MCF 10A (cell line): ENCODE measurements at regions not wholly inside any gene's neighbourhood (a gene's known extent, or its start where the extent isn't known, plus 50 kb on each side); places are given as distances from the start of the nearest gene placed in this dataset.
A peak's percentile ranks its signal among the peaks of the same experiment; 100 is the strongest.

Experiments
- BruUV-seq: library from RNA; stranded (reverse); fragments of 400-500 nt; replicated peaks from 2 replicates; lab custom pipeline; 2021; lab: Mats Ljungman, UMichigan
- CTCF ChIA-PET: fragments of 300-600 bp; sonication (Branson Sonifier 250); formaldehyde crosslinking; extraction: SDS; loops from one replicate; lab custom pipeline; 2021; ENCODE audit warnings: antibody characterized with exemption, inconsistent platforms; lab: Yijun Ruan, JAX
- POLR2A ChIA-PET: fragments of 300-600, 350-650 bp; sonication (Branson Sonifier 250); formaldehyde crosslinking; extraction: SDS; loops from one replicate; lab custom pipeline; 2020; ENCODE audit warnings: antibody characterized with exemption, inconsistent platforms; lab: Yijun Ruan, JAX
- DNase-seq: peaks from one replicate; pipeline ENCODE4 v3.0.0-alpha.2; 2018; ENCODE audit not compliant: unreplicated experiment
- H3K27ac Mint-ChIP-seq: one replicate; pipeline ENCODE4 v1.8.0; 2022; ENCODE audit warnings: mild to moderate bottlenecking, low read depth, mixed read lengths; ENCODE audit not compliant: unreplicated experiment
- H3K27me3 Mint-ChIP-seq: one replicate; pipeline ENCODE4 v1.8.0; 2022; ENCODE audit warnings: mixed read lengths; ENCODE audit not compliant: insufficient read depth, unreplicated experiment
- H3K36me3 Mint-ChIP-seq: one replicate; pipeline ENCODE4 v1.8.0; 2022; ENCODE audit warnings: mild to moderate bottlenecking, moderate library complexity, mixed read lengths; ENCODE audit not compliant: insufficient read depth, unreplicated experiment
- H3K4me1 Mint-ChIP-seq: one replicate; pipeline ENCODE4 v1.8.0; 2022; ENCODE audit warnings: mixed read lengths; ENCODE audit not compliant: insufficient read depth, unreplicated experiment
- H3K4me3 Mint-ChIP-seq: one replicate; pipeline ENCODE4 v1.8.0; 2022; ENCODE audit warnings: mild to moderate bottlenecking, moderate library complexity, mixed read lengths; ENCODE audit not compliant: unreplicated experiment
- H3K9me3 Mint-ChIP-seq: one replicate; pipeline ENCODE4 v1.8.0; 2022; ENCODE audit warnings: mixed read lengths; ENCODE audit not compliant: unreplicated experiment
- CTCF ChIP-seq: fragments of 200-600 bp; IDR thresholded peaks from one replicate; pipeline ENCODE4 v1.8.0; 2022; ENCODE audit warnings: antibody characterized with exemption, mild to moderate bottlenecking; ENCODE audit not compliant: unreplicated experiment
- intact Hi-C: fragments of 100-400 bp; cut with micrococcal nuclease; formaldehyde crosslinking; loops from 2 replicates; pipeline ENCODE4 v1.14.1; 2022

GRCh38 chr21:16195538-16195910 lies 465.7 kb downstream of the USP25 start:
- TF ChIP-seq CTCF = no peak
- Mint-ChIP-seq H3K27ac (peak overlapping the region; percentile 92), H3K9me3 (peaks cover 7% of the 10 kb centered on the region), H3K36me3 (no peaks in the 10 kb centered on the region), H3K27me3 (no peaks in the 10 kb centered on the region), H3K4me1 (peaks cover 6% of the 10 kb centered on the region), H3K4me3 (peak overlapping the region; percentile 68)
- POLR2A ChIA-PET = interaction anchor here (0.7 to 3.0 kb wide), 13 partner anchors 9 to 1159 kb away, joined by 3 to 21 read pairs (median 3); no protein-coding TSS in a partner anchor
- DNase-seq = peak; percentile 46
- no TSS peak for BruUV-seq
- intact Hi-C loops = loop anchor here (10.0 kb wide), 2 partner anchors 111 to 389 kb away; no protein-coding TSS in a partner anchor
- CTCF ChIA-PET = interaction anchor here (0.5 to 1.8 kb wide), 4 partner anchors 15 to 751 kb away, joined by 3 to 5 read pairs (median 3); no protein-coding TSS in a partner anchor

GRCh38 chr21:16196001-16196400 lies 466.2 kb downstream of the USP25 start:
- BruUV-seq = no TSS peak
- Mint-ChIP-seq H3K9me3 (peaks cover 2% of the 10 kb centered on the region), H3K4me3 (peak overlapping the region; percentile 68), H3K36me3 (no peaks in the 10 kb centered on the region), H3K27ac (peak overlapping the region; percentile 92), H3K4me1 (peaks cover 6% of the 10 kb centered on the region), H3K27me3 (peaks cover 4% of the 10 kb centered on the region)
- ChIA-PET CTCF (interaction anchor here (0.5 to 0.6 kb wide), 3 partner anchors 140 to 750 kb away, joined by 3 read pairs; no protein-coding TSS in a partner anchor), POLR2A (interaction anchor here (0.7 to 3.0 kb wide), 15 partner anchors 9 to 1159 kb away, joined by 3 to 17 read pairs (median 3); no protein-coding TSS in a partner anchor)
- DNase-seq = peak; percentile 14
- TF ChIP-seq CTCF = no peak
- intact Hi-C loops = loop anchor here (10.0 kb wide), 2 partner anchors 111 to 389 kb away; no protein-coding TSS in a partner anchor

- intact Hi-C loops = loop anchor here (10.0 kb wide), 2 partner anchors 114 to 386 kb away; no protein-coding TSS in a partner anchor
- no peak for DNase-seq
- no TSS peak for BruUV-seq
- no peaks in the 10 kb centered on the region for H3K9me3 Mint-ChIP-seq
- H3K27ac Mint-ChIP-seq = peak overlapping the region; percentile 36
- H3K27me3 Mint-ChIP-seq = peaks cover 23% of the 10 kb centered on the region
- H3K4me1 Mint-ChIP-seq = no peaks in the 10 kb centered on the region
- ChIA-PET CTCF (no interaction called here), POLR2A (interaction anchor here (3.0 kb wide), 1 partner anchor 74 kb away, joined by 11 read pairs; no protein-coding TSS in a partner anchor)
- TF ChIP-seq CTCF = no peak
- no peaks in the 10 kb centered on the region for H3K36me3 Mint-ChIP-seq
- H3K4me3 Mint-ChIP-seq = no peak overlapping the region
Observed at GRCh38 chr21:16198546-16198945, 468.8 kb downstream of the USP25 start.

- intact Hi-C loops = loop anchor here (10.0 kb wide), 2 partner anchors 115 to 385 kb away; no protein-coding TSS in a partner anchor
- POLR2A ChIA-PET = interaction anchor here (0.7 kb wide), 2 partner anchors 80 to 348 kb away, joined by 3 to 4 read pairs; no protein-coding TSS in a partner anchor
- Mint-ChIP-seq H3K9me3 (no peaks in the 10 kb centered on the region), H3K27ac (no peak overlapping the region), H3K4me3 (no peak overlapping the region), H3K4me1 (no peaks in the 10 kb centered on the region), H3K36me3 (no peaks in the 10 kb centered on the region), H3K27me3 (peaks cover 30% of the 10 kb centered on the region)
- DNase-seq = no peak
- CTCF ChIA-PET = no interaction called here
- no TSS peak for BruUV-seq
- TF ChIP-seq CTCF = no peak
Observed at GRCh38 chr21:16199539-16199938, 469.8 kb downstream of the USP25 start.
